BE2C (cell line): ENCODE measurements at regions not wholly inside any gene's neighbourhood (a gene's known extent, or its start where the extent isn't known, plus 50 kb on each side); places are given as distances from the start of the nearest gene placed in this dataset.
A peak's percentile ranks its signal among the peaks of the same experiment; 100 is the strongest.

Source experiments
- DNase-seq: peaks from one replicate; pipeline ENCODE4 v3.0.0-alpha.2; 2020
- H3K27me3 ChIP-seq: fragments of 250-450 bp; sonication (Bioruptor Pico); 2 replicates; pipeline ENCODE4 v1.5.1; 2020; ENCODE audit warnings: mild to moderate bottlenecking
- H3K36me3 ChIP-seq: fragments of 250-450 bp; sonication (Bioruptor Pico); 2 replicates; pipeline ENCODE4 v1.5.1; 2020; ENCODE audit warnings: mild to moderate bottlenecking
- H3K4me1 ChIP-seq: fragments of 250-450 bp; sonication (Bioruptor Pico); 2 replicates; pipeline ENCODE4 v1.5.1; 2020
- H3K4me3 ChIP-seq: 2 replicates; pipeline ENCODE4 v1.5.1; 2011; ENCODE audit warnings: low read depth, low read length
- H3K9me3 ChIP-seq: fragments of 250-450 bp; sonication (Bioruptor Pico); 2 replicates; pipeline ENCODE4 v1.5.1; 2020
- CTCF ChIP-seq: IDR thresholded peaks from 2 replicates; pipeline ENCODE4 v1.5.1; 2012; ENCODE audit warnings: mild to moderate bottlenecking, low read depth, low read length

- no peaks in the 10 kb centered on the region for H3K36me3 ChIP-seq
- H3K4me3 ChIP-seq, result no peak overlapping the region
- no peaks in the 10 kb centered on the region; the same call in 1 of the 2 replicates for H3K9me3 ChIP-seq
- DNase-seq, result no peak
- H3K4me1 ChIP-seq, result no peaks in the 10 kb centered on the region
- TF ChIP-seq CTCF, result no peak
- no peaks in the 10 kb centered on the region for H3K27me3 ChIP-seq
These were observed 437.5 kb downstream of the KIF20B start for GRCh38 chr10:90138844-90139243.

GRCh38 chr10:90141791-90142190, 440.4 kb downstream of the KIF20B start:
- H3K4me1 ChIP-seq, result no peaks in the 10 kb centered on the region
- H3K27me3 ChIP-seq, result no peaks in the 10 kb centered on the region
- TF ChIP-seq CTCF, result no peak
- no peak for DNase-seq
- H3K4me3 ChIP-seq, result no peak overlapping the region
- H3K36me3 ChIP-seq, result no peaks in the 10 kb centered on the region
- H3K9me3 ChIP-seq, result no peaks in the 10 kb centered on the region

- DNase-seq, result no peak
- H3K9me3 ChIP-seq, result no peaks in the 10 kb centered on the region
- TF ChIP-seq CTCF, result no peak
- H3K36me3 ChIP-seq, result no peaks in the 10 kb centered on the region
- no peaks in the 10 kb centered on the region for H3K27me3 ChIP-seq
- no peaks in the 10 kb centered on the region for H3K4me1 ChIP-seq
- H3K4me3 ChIP-seq, result no peak overlapping the region
These were observed 442.5 kb downstream of the KIF20B start for GRCh38 chr10:90143937-90144336.

- no peak for DNase-seq
- no peaks in the 10 kb centered on the region for H3K27me3 ChIP-seq
- no peaks in the 10 kb centered on the region for H3K9me3 ChIP-seq
- H3K4me3 ChIP-seq, result no peak overlapping the region
- H3K36me3 ChIP-seq, result no peaks in the 10 kb centered on the region
- H3K4me1 ChIP-seq, result no peaks in the 10 kb centered on the region
- TF ChIP-seq CTCF, result peak; percentile 23
These were observed 446.9 kb downstream of the KIF20B start for GRCh38 chr10:90148116-90148855.

GRCh38 chr10:90149563-90149962, 448.2 kb downstream of the KIF20B start:
- no peak overlapping the region for H3K4me3 ChIP-seq
- H3K9me3 ChIP-seq, result no peaks in the 10 kb centered on the region
- no peak for TF ChIP-seq CTCF
- no peak for DNase-seq
- H3K36me3 ChIP-seq, result no peaks in the 10 kb centered on the region
- H3K27me3 ChIP-seq, result no peaks in the 10 kb centered on the region
- no peaks in the 10 kb centered on the region for H3K4me1 ChIP-seq

GRCh38 chr10:90162271-90162853, 461.0 kb downstream of the KIF20B start:
- Histone ChIP-seq H3K4me3 (no peak overlapping the region), H3K27me3 (no peaks in the 10 kb centered on the region), H3K36me3 (no peaks in the 10 kb centered on the region), H3K9me3 (no peaks in the 10 kb centered on the region), H3K4me1 (no peaks in the 10 kb centered on the region)
- no peak for DNase-seq
- no peak for TF ChIP-seq CTCF
